ENCODE measurements at regions not wholly inside any gene's neighbourhood (a gene's known extent, or its start where the extent isn't known, plus 50 kb on each side); places are given as distances from the start of the nearest gene placed in this dataset.
"Not testable (repeated sequence)": the region's sequence is repeated elsewhere in the genome, so short reads cannot be mapped to it uniquely, and the experiment has no call there.

DNA sequence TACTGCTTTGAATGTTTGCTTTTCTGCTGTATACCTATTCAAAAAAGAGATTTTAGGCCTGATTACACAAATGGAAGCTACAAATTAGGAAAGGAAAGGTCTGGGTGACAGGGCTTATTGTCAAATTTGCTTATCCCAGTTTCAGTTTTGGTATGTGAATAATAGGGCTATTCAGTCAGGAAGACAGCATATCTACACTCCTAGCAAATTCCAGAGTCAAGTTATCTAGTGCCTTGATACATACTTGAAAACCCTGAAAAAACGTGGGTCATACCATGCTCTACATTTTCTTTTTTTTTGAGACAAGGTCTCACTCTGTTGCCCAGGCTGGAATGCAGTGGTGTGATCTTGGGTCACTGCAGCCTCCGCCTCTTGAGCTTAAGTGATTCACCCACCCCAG, 59.2 kb upstream of the CCDC180 start:
- DNase-seq, result not testable (repeated sequence)

DNA sequence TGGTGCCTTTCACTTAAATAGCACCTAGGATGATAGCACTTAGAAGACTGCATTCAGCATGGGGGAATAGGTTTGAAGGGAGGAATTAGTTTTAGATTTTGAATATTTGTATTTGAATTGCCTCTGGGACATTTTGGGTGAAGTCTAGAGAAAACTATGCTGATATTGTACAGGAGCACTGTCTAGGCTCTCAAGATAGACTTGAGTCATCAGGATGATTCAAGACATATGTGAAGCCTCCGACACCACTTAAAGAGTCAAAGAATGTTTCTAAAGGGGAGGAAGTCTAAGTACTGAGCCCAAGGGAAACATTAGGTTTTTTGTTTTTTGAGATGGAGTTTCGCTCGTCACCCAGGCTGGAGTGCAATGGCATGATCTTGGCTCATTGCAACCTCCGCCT, 63.9 kb upstream of the CCDC180 start:
- no peak for DNase-seq

DNA sequence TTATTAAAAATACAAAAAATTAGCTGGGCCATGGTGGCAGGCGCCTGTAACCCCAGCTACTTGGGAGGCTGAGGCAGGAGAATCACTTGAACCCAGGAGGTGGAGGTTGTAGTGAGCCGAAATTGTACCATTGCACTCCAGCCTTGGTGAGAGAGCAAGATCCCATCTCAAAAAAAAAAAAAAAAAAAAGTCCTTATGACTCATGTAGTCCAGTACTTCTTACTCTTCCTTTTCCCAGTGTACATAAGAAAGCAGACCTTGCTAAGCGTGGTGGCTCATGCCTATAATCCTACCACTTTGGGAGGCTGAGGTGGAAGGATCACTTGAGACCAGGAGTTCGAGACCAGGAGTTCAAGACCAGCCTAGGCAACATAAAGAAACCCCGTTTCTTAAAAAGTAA, 66.0 kb upstream of the CCDC180 start:
- DNase-seq, result not testable (repeated sequence)

DNA sequence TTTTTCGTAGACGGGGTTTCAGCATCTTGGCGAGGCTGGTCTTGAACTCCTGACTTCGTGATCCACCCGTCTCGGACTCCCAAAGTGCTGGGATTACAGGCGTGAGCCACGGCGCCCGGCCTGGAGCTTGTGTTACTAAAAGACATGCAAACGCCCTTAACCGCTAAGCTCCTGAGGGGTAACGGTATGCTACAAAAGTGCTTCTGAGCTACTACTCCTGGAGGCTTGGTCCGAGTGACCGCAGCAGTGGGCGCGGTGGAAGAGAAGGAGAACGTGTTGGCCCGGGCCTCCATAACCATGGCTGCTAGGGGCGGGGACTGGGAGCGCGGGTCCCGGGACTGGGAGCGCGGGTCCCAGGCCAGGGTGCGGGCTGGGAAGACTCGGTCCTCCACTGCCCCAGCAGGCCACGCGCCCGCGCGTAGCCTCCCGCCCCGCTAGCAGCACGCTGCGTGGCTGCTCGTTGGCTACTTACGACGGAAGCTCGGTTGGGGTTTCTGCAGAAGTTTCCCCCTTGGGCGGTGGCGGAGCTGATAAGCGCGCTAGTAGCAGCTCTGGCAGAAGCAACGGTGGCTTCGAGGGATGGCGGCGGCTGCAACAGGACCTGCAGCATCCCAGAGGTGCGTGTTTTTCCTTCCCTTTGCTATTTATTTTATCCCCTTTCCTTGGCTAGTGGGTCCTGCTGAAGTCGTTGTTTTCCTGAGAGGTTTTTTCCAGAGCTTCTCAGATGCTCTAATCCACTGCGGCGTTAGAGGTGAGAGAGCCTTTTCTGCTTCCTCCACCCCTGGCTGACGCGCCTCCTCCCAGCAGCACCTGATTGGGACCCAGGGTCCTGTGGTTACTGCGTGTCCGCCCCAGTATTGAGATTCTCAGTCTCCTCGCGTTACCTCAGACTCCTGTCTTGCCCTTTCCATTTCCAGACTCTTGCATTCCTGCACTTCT, 69.2 kb upstream of the CCDC180 start:
- DNase-seq, result peak; percentile 30 to 89 (median 55)

DNA sequence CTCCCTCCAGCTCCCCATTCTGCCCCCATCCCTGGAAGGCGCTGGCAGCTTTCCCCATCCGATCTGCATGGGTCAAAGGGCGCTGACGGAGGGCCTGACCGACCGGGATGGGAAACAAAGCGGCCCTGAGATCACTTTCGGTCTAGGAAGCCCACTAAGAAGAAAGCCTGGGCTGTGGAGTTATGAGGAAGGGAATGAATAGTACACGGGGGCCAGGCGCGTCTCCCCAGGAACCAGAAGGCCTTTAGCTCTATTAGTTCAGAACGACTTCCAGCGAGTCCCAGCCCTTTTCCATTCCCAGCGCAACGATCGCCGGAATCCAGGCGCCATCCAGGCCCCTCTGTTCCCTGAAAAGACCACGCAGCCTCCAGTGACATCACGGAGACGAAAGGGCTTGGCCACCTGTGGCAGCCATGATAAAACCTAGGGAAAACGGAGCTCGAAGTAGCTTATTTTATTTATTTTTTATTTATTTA, 70.1 kb upstream of the CCDC180 start:
- DNase-seq, result no peak

DNA sequence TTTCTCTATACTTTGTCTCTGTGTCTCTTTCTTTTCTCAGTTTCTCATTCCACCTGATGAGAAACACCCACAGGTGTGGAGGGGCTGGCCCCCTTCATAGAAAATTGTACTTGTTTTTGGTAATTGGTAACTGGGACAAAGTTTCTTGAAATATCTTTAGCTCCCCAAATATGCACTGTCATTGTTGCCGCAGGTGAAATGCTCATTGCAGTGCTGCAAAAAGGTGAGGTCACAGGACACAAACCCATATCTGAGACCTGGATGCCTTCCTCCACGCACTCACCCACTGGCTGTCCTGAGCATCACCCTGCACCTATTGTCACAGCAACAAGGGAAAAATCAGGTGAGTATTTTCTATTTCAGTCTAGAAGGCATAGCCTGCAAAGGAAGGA, 74.5 kb upstream of the CCDC180 start:
- DNase-seq, result not testable (repeated sequence)

DNA sequence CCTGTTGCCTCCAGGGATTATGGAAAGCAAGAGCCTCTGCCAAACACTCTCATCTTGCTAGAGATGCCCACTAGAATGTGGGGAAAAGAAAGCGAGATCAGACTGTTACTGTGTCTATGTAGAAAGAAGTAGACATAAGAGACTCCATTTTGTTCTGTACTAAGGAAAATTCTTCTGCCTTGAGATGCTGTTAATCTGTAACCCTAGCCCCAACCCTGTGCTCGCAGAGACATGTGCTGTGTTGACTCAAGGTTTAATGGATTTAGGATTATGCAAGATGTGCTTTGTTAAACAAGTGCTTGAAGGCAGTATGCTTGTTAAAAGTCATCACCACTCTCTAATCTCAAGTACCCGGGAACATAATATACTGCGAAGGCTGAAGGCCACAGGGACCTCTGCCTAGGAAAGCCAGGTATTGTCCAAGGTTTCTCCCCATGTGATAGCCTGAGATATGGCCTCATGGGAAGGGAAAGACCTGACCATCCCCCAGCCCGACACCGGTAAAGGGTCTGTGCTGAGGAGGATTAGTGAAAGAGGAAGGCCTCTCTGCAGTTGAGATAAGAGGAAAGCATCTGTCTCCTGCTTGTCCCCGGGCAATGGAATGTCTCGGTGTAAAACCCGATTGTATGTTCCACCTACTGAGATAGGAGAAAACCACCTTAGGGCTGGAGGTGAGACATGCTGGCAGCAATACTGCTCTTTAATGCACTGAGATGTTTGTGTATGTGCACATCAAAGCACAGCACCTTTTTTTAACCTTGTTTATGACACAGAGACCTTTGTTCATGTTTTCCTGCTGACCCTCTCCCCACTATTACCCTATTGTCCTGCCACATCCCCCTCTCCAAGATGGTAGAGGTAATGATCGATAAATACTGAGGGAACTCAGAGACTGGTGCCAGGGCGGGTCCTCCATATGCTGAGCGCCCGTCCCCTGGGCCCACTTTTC, 75.1 kb upstream of the CCDC180 start:
- DNase-seq, result not testable (repeated sequence)

DNA sequence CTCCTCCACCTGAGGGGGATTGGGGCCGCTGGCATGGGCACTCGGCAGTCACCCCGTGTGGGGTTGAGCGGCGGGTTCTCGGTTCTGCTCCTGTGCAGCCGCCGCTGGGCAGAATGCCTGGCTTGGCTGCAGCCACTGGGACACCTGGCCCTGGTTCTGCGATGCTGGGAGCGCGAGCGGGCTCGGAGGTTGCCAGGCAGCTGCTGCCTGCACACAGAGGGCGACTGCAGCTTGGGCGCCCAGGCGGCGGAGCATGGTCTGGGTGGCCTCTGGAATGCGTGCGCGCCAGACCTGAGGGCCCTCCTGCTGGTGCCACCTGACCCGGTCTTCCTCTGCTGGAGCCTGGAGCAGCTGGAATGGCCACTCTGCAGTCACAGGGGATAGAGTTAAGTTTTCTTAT, 85.1 kb upstream of the CCDC180 start:
- DNase-seq, result not testable (repeated sequence)

DNA sequence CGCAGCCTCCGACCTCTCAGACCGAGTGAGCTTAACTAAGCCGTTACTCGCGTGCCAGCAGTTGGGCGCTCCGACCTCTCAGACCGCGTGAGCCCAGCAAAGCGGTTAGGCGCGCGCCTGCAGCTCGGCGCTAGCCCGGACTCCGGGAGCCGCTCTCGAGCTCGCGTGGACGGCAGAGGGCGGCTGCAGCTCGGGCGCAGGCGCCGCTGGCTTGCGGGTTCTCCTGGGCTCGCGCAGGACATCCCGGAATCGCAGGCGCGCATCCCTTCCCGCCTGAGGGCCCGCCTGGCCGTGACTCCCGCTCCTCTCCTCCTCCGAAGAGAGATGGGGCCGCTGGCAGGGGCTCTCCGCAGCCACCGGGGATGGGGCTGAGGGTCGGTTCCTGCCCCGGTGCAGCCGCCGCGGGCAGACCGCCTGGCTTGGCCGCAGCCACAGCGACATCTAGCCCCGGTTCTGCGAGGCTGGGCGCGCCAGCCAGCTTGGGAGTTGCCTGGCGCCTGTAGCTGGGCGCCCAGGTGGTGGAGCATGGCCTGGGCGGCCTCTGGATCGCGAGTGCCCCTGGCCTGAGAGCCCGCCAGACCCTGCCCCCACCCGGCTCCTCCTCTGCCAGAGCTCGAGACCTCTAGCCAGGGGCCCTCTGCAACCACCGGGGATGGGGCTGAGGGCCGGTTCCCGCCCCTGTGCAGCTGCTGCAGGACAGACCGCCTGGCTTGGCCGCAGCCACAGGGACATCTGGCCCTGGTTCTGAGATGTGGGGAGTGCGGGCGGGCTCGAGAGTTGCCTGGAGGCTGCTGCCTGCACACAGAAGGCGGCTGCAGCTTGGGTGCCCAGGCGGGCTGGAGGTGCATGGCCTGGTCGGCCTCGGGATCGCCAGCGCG, 85.7 kb upstream of the CCDC180 start:
- DNase-seq, result peak in 4 of 5 donors; percentile 33 to 70 (median 47)

DNA sequence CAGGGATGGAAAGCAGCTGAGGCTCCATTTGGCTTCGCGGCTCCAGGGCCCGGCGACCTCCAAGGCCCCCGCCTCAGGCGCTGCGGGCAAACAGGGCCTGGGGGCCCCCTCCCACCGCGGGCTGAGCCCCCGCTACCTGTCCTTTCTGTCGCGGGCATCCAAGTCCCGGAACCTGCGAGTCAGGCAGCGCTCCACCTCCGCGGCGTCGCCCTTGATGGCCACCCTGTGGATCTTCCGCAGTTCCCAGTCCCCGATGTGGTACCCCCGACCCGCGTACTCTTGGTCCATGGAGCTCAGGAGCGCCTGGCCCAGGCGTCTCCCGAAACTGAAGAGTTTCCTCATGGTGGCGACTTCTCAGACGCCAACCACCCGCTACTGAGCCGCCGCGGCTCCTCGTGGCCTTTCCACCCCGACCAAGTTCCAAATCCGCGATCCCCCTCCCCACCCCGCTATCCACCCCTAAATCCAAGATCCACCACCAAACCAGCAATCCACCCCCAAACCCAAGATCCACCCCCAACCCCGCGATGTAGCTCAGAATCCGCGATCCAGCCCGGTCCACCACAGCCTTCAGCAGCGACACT, 86.5 kb upstream of the CCDC180 start:
- DNase-seq, result no peak

DNA sequence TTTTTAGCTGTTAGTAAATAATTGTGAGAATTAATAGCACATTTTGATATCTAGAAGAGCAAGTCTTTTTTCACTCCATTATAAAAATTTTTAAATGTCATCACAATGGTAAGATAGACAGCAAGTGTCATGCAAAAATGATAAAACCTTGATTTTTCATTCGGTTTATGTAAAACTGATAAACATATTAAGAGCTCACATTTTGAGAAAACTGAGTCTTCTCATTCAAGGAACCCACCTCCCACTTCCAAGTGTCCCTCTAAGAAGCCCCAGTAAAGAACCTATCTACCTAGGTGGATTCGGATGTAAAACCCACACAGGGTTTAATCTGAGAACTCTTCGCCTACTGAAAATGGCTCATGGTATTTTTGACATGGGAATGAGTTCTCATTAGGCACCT, 87.1 kb upstream of the CCDC180 start:
- not testable (repeated sequence) for DNase-seq

DNA sequence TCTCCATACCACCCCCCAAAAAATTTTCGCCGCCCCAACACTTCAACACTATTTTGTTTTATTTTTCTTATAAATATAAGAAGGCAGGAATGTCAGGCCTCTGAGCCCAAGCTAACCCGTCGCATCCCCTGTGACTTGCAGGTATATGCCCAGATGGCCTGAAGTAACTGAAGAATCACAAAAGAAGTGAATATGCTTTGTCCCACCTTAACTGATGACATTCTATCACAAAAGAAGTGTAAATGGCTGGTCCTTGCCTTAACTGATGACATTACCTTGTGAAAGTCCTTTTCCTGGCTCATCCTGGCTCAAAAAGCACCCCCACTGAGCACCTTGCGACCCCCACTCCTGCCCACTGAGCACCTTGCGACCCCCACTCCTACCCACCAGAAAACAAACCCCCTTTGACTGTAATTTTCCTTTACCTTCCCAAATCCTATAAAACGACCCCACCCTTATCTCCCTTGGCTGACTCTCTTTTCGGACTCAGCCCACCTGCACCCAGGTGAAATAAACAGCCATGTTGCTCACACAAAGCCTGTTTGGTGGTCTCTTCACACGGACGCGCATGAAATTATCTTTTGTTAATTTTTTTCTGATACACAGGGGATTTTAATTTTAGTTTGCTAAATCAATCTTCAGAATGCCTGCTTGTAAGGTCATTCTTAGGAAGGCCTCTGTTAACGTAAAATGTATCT, 87.9 kb upstream of the CCDC180 start:
- DNase-seq, result not testable (repeated sequence)

DNA sequence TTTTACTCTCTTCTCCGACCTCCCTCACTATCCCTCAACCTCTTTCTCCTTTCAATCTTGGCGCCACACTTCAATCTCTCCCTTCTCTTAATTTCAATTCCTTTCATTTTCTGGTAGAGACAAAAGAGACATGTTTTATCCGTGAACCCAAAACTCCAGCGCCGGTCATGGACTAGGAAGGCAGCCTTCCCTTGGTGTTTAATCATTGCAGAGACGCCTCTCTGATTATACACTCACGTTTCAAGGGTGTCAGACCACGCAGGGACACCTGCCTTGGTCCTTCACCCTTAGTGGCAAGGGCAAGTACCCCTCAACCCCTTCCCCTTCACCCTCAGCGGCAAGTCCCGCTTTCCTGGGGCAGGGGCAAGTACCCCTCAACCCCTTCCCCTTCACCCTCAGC, 92.3 kb upstream of the CCDC180 start:
- not testable (repeated sequence) for DNase-seq

DNA sequence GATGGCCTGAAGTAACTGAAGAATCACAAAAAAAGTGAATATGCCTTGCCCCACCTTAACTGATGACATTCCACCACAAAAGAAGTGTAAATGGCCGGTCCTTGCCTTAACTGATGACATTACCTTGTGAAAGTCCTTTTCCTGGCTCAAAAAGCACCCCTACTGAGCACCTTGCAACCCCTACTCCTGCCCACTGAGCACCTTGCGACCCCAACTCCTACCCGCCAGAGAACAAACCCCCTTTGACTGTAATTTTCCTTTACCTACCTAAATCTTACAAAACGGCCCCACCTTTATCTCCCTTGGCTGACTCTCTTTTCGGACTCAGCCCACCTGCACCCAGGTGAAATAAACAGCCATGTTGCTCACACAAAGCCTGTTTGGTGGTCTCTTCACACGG, 92.9 kb upstream of the CCDC180 start:
- DNase-seq, result not testable (repeated sequence)

DNA sequence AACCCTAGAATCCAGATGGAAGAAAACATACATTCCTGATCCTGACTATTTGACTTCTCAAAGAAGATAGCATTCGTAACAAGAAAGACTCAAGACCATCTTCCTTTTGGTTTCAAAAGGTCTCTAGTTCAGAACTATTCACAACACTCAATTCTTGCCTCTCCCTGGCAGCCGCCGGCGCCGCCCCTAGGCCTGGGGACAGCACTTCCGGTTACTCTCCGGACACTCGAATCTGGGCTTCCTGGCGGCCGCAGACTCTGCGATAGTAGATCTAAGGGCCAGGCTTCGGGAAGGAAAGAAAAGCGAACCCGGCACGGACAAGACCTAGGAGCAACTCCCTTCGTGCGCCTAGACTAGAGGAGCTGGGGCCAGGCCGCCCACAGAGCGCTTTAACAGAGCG, 107.8 kb upstream of the CCDC180 start:
- DNase-seq, result not testable (repeated sequence)

DNA sequence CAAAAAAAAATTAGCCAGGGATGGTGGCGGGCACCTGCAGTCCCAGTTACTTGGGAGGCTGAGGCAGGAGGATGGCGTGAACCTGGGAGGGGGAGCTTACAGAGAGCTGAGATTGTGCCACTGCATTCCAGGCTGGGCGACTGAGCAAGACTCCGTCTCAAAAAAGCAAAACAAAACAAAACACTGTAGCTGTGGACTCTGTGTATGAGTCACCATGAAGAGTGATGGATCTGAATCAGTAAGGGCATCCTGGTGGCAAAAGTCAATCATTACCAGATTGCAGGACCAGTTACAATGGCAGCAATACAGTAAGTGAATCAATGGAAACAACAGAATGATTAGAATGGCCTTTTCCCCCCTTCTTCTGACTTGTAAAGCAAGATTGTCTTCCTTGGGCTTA, 113.7 kb upstream of the CCDC180 start:
- DNase-seq, result not testable (repeated sequence)

DNA sequence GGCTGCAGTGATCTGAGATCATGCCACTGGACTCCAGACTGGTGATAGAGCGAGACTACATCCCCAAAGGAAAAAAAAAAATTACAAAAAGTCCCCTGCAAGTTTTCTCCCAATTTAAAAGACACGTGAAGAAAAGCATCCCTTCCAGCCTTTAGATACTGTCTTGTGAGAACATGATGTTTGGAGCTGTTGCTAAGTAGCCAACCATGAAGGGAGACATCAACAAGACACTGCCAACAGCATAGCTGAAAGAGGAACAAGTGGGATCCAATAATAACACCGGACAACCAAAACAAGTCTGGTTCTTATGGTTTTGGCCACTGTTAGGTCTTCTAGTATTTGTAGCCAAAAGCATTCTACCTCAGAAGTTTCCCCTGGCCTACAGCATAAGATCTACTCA, 118.9 kb upstream of the CCDC180 start:
- DNase-seq, result no peak

DNA sequence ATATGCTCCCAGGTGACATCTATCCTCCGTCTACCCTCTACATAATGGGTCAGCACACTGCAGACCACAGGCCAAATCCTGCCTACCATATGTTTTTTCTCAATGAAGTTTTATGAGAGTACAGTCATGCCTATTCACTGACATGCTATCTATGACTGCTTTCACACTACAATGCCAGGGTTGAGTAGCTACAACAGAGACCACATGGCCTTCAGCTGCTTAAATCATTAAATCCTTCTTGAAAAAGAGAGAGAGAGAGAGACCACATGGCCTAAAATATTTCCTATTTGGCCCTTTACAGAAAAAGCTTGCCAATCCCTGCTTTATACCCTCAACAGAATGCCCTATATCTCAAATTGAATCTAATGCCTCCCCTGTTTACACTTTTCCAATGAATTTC, 119.8 kb upstream of the CCDC180 start:
- not testable (repeated sequence) for DNase-seq

DNA sequence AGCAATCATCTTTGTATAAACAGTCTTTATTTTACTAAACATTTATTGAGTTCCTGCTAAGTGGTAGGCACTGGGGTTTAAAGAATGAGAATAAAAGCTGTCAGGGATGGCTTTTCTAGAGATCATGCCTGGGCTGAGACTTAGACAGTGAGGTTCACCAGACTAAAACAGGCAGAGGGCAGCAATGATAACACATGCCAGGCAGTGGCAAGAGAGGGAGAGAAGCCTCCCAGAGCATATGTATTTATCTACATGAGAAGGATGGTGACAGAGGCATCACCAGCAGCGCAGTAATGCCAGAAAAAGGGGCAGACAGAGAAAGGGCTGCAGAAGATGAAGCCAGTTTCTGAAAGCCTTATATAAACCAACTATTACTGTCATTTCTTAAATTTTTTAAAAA, 121.0 kb upstream of the CCDC180 start:
- no peak for DNase-seq

DNA sequence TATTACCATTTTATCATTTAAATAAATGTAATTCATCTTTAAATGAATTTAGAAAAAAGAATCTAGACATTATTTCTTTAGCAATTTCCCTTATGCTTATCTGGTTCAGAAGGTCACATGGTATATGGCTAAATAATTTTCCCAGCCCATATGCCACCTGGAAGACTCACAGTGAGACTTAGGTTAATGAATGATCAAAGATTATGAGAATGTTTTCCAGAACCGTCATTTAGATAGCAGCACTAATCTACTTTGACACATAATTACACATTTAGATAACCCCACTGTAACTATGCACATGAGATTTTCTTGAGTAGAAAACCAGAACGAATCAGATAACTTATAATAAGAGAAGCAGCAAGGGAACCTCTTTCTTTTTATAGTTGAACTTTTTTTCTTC, 124.9 kb upstream of the CCDC180 start:
- not testable (repeated sequence) for DNase-seq

DNA sequence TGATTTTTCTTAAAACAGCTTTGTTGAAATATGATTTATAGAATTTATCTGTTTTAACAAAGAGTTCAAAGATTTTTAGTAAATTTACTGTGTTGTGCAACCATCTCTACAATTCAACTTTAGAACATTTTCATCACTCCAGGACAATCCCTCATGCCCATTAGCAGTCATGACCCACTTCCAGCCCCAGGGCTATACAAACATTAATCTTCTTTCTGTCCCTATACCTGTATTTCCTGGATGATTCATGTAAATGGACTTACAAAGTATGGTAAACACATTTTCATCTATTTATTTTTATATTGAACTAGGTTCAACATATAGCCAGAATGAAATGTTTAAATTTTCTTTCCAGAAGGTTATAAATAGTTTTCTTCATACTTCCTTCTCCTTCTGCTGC, 127.8 kb upstream of the CCDC180 start:
- no peak for DNase-seq

Measured in T-helper 1 cell (primary cell).